ENCODE measurements at regions not wholly inside any gene's neighbourhood (a gene's known extent, or its start where the extent isn't known, plus 50 kb on each side); places are given as distances from the start of the nearest gene placed in this dataset.

DNA sequence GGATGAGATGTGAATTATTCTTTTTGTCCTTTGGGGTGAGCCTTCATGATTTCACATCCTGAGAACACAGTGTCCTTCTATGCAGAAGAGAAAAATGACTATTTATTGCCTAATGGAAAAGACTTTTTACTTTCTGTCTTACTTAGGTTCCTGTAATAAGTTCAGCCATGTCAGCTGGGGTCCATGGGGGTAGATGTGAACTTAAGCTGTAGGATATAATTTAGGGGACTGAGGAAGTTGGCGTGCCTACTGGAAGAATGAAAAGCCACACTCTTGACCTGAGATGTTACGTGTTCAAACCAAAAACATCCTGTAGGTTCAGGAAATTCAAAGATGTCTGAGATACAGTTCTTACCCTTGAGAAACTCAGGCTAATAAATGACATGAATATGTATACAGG lies 660.5 kb downstream of the TOX3 start:
- DNase-seq = no peak

- no peak for DNase-seq
Observed at GRCh38 chr16:51884773-51885172, 662.2 kb downstream of the TOX3 start.

DNA sequence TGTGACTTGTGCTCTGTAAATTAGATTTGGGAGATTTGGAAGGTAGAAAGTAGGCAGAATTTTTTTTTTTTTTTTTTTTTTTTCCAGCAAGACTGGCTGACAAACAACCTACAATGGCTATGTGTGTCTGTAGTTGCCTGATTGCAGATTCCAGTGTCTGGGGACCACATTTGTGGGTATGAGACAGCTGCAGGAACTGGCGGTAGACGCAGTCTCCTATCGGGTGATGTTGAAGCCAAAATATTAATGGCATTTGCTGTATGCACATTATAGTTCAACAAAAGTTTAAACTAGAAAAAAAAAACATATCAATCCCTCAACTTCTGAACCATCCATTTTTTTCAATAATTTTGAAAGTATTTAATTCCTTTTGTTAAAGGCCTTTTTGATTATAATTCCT lies 665.2 kb downstream of the TOX3 start:
- DNase-seq = no peak

- DNase-seq = no peak
Observed at GRCh38 chr16:51880776-51881175, 666.2 kb downstream of the TOX3 start.

DNA sequence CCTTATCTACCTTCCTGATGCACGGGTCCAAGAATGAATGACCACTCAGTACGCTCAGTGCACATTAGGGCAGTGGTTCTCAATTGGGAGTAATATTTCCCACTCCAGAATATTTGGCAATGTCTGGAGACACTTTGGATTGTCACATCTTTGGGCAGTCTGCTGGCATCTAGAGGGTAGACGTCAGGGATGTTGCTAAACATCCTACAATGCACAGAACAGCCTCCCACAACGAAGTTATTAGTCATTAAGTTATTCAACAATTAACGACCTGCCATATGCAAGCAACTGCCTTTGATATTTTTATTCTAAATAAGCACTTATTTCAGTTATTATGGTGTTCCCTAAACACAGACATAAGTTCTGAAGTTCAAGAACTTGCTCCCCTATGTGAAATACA lies 669.3 kb downstream of the TOX3 start:
- no peak for DNase-seq

DNA sequence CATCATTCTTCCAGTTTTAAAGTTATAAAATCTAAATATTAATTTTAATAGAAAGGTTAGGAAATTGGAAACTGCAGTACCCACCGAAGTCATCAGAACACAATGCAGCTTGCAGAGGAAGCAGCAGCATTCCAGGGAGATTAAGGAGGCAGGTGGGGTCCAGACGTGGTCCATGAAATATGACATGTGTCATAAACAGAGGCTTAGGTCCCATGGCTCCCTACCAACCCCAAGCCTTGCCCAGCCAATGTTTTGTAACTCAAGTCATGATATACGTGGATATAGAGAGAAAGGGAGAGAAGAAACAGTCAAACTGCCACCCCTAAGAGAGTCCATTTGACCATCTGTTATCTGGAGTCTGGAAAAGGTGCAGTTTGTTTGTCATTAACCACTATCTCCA lies 670.0 kb downstream of the TOX3 start:
- DNase-seq = no peak

DNA sequence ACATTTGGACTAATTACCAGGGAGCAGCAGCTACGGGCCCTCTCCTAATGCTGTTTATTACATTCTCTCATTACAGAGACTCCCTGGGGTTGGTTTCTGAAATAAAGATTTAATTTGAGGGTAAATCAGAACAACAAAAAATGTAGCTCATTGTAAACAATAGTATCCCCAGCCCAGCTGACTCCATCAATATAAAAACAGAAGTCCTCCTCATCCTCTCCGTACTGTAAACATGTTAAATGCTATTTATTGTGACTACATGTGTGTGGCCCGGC lies 670.4 kb downstream of the TOX3 start:
- no peak for DNase-seq

DNA sequence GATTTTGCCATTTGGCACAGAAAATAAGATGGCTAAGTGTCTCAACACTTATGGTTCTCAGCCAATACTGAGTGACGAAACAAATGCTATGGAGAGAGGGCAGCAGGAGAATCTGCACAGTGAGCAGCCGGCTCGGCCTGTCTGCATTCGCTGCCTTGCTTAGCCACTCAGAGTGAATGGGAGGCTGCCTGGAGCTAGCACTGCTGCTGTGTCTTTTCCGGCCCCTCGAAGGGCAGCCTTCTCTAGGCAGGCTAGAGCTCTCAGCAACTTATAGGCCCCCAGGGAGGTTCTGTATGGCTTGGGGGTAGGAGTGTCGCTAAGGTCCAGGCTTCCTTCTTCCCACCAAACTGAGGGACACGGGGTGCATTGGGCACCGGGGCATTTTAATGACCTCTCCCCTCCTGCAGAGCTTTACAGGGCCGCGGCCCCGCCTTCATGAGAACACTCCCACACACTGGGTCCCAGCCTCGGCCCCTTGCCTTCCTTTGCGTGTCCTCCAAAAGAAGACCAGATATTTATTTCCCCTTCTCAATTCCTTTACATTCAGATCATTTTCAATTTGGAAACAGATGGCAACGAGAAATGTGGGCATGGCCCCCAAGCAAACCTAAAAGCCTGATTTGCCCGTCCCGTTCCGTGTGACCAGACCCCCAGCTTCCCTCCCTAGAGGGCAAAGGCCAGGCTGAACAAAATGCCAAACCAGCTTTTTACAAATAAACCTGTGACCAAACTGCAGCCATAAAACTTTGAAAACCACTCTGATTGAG lies 670.9 kb downstream of the TOX3 start:
- DNase-seq = no peak

- DNase-seq = no peak
Observed at GRCh38 chr16:51872524-51872923, 674.4 kb downstream of the TOX3 start.

DNA sequence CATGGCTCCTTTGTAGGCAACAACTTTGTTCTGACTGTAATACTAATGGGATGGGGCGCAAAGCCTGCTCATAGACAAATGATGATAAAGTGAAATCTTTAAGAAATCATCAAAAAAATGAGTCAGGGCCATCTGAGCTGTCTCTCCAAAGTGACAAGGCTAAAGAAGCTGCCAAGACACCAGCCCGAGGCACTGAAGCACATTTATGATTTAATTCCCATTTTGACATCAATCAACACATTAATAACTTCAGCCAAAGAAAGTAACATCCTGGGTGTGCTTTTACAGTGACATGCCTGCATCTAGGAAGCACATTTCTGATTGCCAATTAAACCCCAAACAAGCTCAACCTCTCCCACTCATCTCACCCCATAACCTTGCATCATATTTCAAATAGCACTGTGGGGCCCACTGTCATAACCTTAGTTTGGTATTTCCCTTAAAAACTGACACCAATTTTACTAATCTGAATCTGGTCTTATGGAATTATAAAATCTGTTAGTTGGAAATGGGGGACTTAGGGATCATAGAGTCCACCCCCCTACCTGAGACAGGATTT lies 676.6 kb downstream of the TOX3 start:
- DNase-seq = no peak

DNA sequence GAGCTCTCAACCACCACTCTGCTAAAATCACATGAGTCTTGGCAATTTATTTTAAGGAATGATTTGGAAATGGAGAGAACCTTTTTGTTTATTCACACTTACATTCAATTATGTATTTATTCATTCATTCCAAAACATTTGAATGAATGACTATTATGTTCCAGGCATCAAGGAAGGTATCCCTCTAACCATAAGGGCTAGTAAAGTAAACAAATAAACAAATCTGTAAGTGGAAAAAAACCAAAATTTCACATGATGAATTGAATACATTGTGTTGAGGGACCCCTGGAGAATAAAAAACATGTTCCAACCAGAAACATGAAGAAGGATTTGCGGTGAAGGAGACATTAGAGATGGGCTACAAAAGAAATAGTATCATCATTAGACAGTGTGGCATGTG lies 677.8 kb downstream of the TOX3 start:
- DNase-seq = no peak

DNA sequence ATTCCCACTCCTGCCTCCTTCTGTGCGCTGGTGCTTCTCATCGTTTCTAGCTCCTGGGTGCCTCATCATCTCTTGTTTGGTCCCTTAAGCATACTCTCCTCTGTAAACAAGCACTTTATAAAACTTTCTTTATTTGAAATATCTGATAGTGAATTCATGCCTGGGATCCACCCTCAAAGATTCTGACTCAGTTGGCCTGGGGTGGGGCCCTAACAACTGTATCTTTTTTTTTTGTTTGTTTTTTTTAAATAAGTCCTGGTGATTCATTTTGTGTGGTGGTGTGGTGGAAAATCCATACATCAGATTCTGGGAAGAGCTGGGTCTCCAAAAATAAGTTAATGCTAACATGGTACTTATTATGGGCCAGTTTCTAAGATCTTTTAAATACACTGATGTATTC lies 678.3 kb downstream of the TOX3 start:
- no peak for DNase-seq

DNA sequence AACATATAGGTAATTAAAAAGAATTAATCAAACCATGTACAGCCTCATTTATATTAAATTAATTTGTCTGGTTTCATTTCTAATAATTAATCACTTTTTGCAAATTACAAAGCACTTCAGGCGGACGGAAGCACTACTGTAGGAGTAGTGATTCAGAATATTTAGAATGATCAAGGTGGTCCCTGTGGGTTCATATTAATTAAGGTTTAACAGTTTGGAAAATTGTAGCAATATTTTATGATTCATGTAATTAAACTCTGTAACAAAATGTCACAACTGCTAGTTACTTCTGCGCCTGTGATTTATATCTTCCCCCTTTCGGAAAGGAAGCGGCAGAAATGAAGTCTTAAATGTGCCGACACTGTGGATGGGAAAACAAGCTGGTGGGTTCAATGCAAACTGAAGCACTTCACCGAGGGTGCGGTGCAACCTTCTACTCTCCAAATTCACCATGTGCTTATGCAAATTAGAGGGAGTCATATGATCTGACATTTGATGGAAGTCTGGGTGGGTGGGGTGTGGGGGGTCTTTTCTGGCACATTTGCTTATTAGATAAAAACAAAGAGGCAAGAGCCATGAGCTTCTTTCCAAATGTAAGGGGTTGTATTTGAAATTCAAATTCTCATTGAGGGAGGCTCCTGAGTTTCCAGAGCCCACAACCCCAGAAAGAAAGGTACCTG lies 679.4 kb downstream of the TOX3 start:
- DNase-seq = no peak

DNA sequence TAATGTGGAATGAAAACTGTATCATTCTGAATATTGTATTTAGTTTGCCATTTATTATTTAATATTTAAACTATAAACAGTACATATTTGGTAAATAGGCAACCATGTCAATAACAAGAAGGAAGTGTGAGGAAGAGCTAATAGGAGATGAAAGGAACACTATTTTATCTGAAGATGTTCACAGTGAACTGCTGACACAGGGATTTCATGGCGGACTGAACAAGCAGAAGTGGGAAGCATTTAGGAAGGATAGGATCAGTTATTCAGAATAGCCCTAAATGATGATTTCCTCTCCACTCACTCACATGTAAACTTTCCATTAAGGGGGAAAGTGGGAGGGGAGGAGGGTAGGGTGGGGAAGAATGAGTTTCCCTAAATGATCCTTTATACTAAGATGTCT lies 682.4 kb downstream of the TOX3 start:
- DNase-seq = no peak

DNA sequence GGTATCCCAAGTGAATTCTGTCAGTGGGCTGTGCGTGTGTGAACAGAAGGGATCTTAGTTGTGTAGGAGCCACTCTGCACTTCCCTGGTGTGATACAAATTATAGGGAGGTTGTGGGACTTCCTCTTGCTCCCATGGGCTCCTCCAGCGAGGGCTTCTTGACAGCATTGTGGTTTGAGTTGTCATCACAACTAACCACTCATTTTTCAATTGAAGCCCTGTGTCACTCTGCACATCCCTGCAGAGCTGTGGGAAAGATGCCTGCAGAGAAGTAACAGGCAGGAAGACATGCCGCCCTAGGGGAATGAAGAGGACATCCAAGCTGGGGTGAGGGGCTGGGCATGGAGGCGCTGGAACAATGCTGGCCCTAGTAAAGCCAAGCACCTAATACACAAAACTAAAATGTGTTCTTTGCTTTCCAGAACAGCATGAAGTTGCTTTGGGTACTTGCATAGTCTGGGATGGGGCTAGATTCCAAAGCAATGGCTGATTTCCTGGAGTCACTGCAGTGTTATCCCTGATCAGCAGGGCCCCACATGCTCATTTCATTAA lies 692.5 kb downstream of the TOX3 start:
- no peak for DNase-seq

GRCh38 chr16:51853586-51853985 lies 693.4 kb downstream of the TOX3 start:
- DNase-seq = no peak

DNA sequence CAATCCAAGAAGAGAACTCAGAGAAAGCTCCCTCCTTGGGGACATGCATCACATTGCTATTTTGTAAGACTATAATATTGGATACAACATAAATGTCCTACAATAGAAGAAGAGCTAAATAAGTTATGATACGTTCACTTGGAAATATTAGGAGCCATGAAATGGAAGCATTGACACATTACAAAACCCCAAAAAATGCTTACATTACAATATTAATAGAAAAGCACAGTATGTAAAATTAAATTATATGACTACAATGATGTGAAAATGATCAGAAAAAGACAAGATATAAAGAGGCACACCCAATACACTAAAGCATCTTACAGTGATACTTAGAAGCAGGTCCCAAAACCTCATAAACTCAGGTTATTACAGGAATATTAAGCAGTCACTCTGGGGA lies 694.1 kb downstream of the TOX3 start:
- DNase-seq = no peak

- no peak for DNase-seq
Observed at GRCh38 chr16:51851111-51851510, 695.8 kb downstream of the TOX3 start.

- DNase-seq = no peak
Observed at GRCh38 chr16:51849715-51850114, 697.2 kb downstream of the TOX3 start.

DNA sequence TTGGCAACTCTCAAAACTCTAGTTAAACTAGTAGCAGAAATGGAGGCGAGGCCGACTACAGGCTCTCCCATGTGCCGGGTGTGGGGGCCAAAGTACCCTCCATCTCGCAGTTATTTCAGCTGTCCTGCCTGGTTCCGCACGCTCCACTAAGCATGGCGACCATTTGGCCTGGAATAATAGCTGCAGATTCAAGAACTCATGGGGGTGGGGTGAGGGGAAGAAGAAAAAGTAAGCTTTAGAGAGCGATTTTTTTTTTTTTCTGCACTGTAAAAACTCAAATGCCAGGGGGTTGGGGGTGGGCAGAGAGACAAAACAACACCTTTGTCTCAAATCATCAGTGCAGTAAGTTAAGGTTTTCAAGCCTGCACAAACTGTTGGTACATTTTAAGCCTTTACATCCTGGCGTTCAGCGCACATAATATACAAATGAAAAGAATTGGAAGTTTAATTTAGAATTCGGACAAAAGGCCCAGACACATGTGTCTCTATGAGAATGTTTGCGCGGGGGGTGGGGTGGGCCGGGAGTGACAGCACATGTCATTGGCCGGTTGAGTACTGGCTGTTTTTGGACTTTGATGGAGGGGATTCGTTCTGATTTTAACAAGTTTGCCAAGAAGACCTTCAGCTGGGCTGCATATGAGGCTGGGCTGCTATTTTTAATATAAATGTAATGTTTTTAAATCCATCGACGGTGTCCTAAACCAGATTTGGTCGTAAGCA lies 694.7 kb upstream of the SALL1 start:
- no peak for DNase-seq

DNA sequence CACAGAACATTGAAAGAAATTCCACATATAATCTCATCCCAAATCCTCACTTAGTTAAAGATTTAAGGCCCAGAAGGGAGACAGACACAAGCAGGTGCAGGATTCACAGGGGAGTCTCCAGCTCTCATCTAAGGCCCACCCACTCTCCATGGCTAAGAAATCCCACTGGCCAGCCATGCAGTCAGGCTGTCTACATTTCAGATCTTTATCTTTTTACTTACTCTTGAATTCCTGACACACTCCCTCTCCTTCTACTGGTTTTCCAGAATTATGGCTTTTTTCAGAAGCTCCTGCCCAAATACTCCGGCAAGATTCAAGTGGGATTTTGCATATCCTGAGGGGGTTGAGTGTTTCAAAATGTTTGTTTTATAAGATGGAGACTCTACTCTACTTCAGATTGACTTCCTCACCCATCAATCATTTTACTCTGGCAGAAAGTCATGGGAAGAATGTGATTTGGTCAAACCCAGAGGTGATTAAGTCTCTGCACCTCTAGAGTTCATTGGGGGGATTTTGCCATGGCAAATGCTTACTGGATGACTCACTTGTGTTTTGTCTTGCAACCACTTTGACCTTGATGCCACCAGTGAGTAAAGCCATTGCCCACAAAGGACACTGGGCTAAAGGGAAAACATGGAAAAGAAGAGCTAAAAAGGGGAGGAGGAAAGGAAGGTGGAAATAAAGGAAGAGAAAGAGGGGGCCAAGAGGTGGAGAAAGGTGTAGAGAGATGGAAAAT lies 688.8 kb upstream of the SALL1 start:
- DNase-seq = no peak

DNA sequence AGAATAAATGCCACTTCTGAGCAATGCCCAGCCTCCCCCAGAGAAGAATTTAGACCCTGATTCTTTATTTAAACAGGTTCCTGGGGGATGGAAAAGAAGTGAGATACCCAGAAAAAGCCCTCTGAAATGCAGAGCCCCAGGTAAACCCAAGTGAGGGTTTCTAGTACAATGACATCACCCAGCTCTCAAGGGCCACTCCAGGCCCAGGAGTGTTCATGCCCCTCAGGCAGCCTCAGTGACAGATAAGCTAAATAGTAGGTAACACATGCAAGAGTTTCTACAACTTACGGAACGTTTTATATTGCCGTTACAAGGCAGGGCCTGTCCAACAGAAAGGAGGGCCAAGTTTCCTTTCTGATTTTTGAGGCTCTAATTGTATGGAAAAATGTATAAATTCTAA lies 683.7 kb upstream of the SALL1 start:
- no peak for DNase-seq

- DNase-seq = no peak
Observed at GRCh38 chr16:51834133-51834532, 683.1 kb upstream of the SALL1 start.

All from activated naive CD4-positive, alpha-beta T cell (primary cell).